Common myeloid progenitor, CD34-positive (primary cell): ENCODE measurements at regions not wholly inside any gene's neighbourhood (a gene's known extent, or its start where the extent isn't known, plus 50 kb on each side); places are given as distances from the start of the nearest gene placed in this dataset.

Experiments
- CTCF ChIA-PET: fragments of 350-600 bp; sonication (Branson Sonifier 250); formaldehyde crosslinking; loops from one replicate; lab custom pipeline; 2021; ENCODE audit warnings: antibody characterized with exemption; lab: Charles Lee
- POLR2A ChIA-PET: fragments of 350-600 bp; sonication (Branson Sonifier 250); formaldehyde crosslinking; loops from one replicate; lab custom pipeline; 2021; ENCODE audit warnings: antibody characterized with exemption; lab: Charles Lee
- DNase-seq, 3 donors: peaks; one replicate each; pipeline versions ENCODE4 v3.0.0 to v3.0.0-alpha.2; 2013
- H3K27ac ChIP-seq, 2 experiments: 1 replicate in 1 of 2; 2 replicates in 1 of 2; pipeline ENCODE4 v1.7.0; 2013; ENCODE audit warnings: inconsistent platforms in 2 of 2, low read length in 2 of 2, mild to moderate bottlenecking in 2 of 2, low read depth in 1 of 2, moderate library complexity in 1 of 2; ENCODE audit not compliant: severe bottlenecking in 2 of 2, insufficient read depth in 1 of 2, poor library complexity in 1 of 2
- H3K27me3 ChIP-seq, 5 experiments: replicated peaks in 2 of 5; 1 replicate in 3 of 5; 2 replicates in 2 of 5; pipeline versions ENCODE4 v1.6.1 to v1.7.0; 2013; ENCODE audit warnings: low read length in 4 of 5, mild to moderate bottlenecking in 2 of 5, moderate library complexity in 2 of 5, inconsistent platforms in 1 of 5; ENCODE audit not compliant: insufficient read depth in 5 of 5, control insufficient read depth in 4 of 5
- H3K36me3 ChIP-seq, 4 experiments: 1 replicate in 2 of 4; 2 replicates in 2 of 4; pipeline versions ENCODE4 v1.6.1 to v1.7.0; 2013; ENCODE audit warnings: low read length in 3 of 4, control low read depth in 1 of 4, mild to moderate bottlenecking in 1 of 4; ENCODE audit not compliant: control insufficient read depth in 4 of 4, insufficient read depth in 4 of 4
- H3K4me1 ChIP-seq, 4 experiments: 1 replicate in 3 of 4; 2 replicates in 1 of 4; pipeline versions ENCODE4 v1.6.1 to v1.7.1; 2013; ENCODE audit warnings: low read length in 3 of 4, mild to moderate bottlenecking in 3 of 4, control low read depth in 1 of 4, inconsistent platforms in 1 of 4, moderate library complexity in 1 of 4; ENCODE audit not compliant: control insufficient read depth in 4 of 4, insufficient read depth in 4 of 4; ENCODE audit errors: control extremely low read depth in 1 of 4
- H3K4me3 ChIP-seq, 7 experiments: 1 replicate in 4 of 7; 2 replicates in 3 of 7; pipeline versions ENCODE4 v1.5.1 to v1.7.0; 2013; ENCODE audit warnings: mild to moderate bottlenecking in 7 of 7, low read length in 6 of 7, moderate library complexity in 6 of 7, inconsistent platforms in 2 of 7, low read depth in 2 of 7, control low read depth in 1 of 7; ENCODE audit not compliant: insufficient read depth in 4 of 7, control insufficient read depth in 1 of 7; ENCODE audit errors: extremely low read depth in 1 of 7
- H3K9me3 ChIP-seq, 5 experiments: 1 replicate in 4 of 5; 2 replicates in 1 of 5; pipeline versions ENCODE4 v1.6.1 to v1.7.1; 2013; ENCODE audit warnings: low read length in 4 of 5, mild to moderate bottlenecking in 2 of 5, inconsistent platforms in 1 of 5, low read depth in 1 of 5, moderate library complexity in 1 of 5; ENCODE audit not compliant: control insufficient read depth in 4 of 5, insufficient read depth in 2 of 5; ENCODE audit errors: control extremely low read depth in 1 of 5
- WGBS: methylation state at CpG from one replicate; pipeline ENCODE4 v1.1.5; 2013; ENCODE audit not compliant: insufficient coverage; 5-methylcytosine and 5-hydroxymethylcytosine counted together

GRCh38 chr15:91515188-91515754 lies 338.2 kb upstream of the SLCO3A1 start:
- no peaks in the 10 kb centered on the region for H3K9me3 ChIP-seq
- no peaks in the 10 kb centered on the region for H3K27me3 ChIP-seq
- ChIA-PET CTCF (interaction anchor here (0.8 to 1.0 kb wide), 3 partner anchors 199 to 334 kb away, joined by 3 to 4 read pairs (median 4); no protein-coding TSS in a partner anchor), POLR2A (no interaction called here)
- peaks cover 0 to 6% (median 2%) of the 10 kb centered on the region in 4 experiments for H3K4me1 ChIP-seq
- WGBS = 29% methylated on average over 1 of the region's 5 CpGs
- H3K36me3 ChIP-seq = no peaks in the 10 kb centered on the region
- H3K27ac ChIP-seq = no peak overlapping the region
- no peak overlapping the region for H3K4me3 ChIP-seq
- DNase-seq = peak; percentile 21 to 80 (median 74)

GRCh38 chr15:91516866-91517265 lies 336.6 kb upstream of the SLCO3A1 start:
- Histone ChIP-seq H3K36me3 (no peaks in the 10 kb centered on the region), H3K27ac (no peak overlapping the region), H3K9me3 (no peaks in the 10 kb centered on the region), H3K27me3 (no peaks in the 10 kb centered on the region), H3K4me3 (no peak overlapping the region), H3K4me1 (peaks cover 0 to 6% (median 2%) of the 10 kb centered on the region in 4 experiments)
- no peak for DNase-seq
- 100% methylated on average over 1 of the region's 2 CpGs for WGBS
- ChIA-PET CTCF (no interaction called here), POLR2A (no interaction called here)

- Histone ChIP-seq H3K27ac (no peak overlapping the region), H3K27me3 (no peaks in the 10 kb centered on the region), H3K4me3 (no peak overlapping the region), H3K4me1 (peaks cover 0 to 6% (median 2%) of the 10 kb centered on the region in 4 experiments), H3K36me3 (no peaks in the 10 kb centered on the region), H3K9me3 (no peaks in the 10 kb centered on the region)
- peak in 2 of 3 donors; percentile 37 to 45 for DNase-seq
- ChIA-PET POLR2A (no interaction called here), CTCF (interaction anchor here (0.8 to 2.9 kb wide), 2 partner anchors 39 to 215 kb away, joined by 3 to 16 read pairs; no protein-coding TSS in a partner anchor)
- WGBS = 100% methylated on average over 1 of the region's 4 CpGs
Measured at GRCh38 chr15:91517491-91518200, 335.9 kb upstream of the SLCO3A1 start.

- H3K36me3 ChIP-seq = no peaks in the 10 kb centered on the region
- H3K4me3 ChIP-seq = no peak overlapping the region
- no peak overlapping the region for H3K27ac ChIP-seq
- no peak for DNase-seq
- H3K9me3 ChIP-seq = peaks cover 0 to 4% (median 0%) of the 10 kb centered on the region in 5 experiments
- peaks cover 0 to under 1% (median 0%) of the 10 kb centered on the region in 4 experiments for H3K4me1 ChIP-seq
- no peaks in the 10 kb centered on the region for H3K27me3 ChIP-seq
- 85% methylated on average over 3 of the region's 4 CpGs for WGBS
- POLR2A ChIA-PET = no interaction called here
- CTCF ChIA-PET = interaction anchor here (0.9 to 2.9 kb wide), 5 partner anchors 58 to 218 kb away, joined by 3 to 16 read pairs (median 4); no protein-coding TSS in a partner anchor
Measured at GRCh38 chr15:91520850-91521249, 332.7 kb upstream of the SLCO3A1 start.

- no peak for DNase-seq
- Histone ChIP-seq H3K9me3 (peaks cover 0 to 4% (median 0%) of the 10 kb centered on the region in 5 experiments), H3K27ac (no peak overlapping the region), H3K36me3 (no peaks in the 10 kb centered on the region), H3K4me3 (no peak overlapping the region), H3K27me3 (no peaks in the 10 kb centered on the region), H3K4me1 (no peaks in the 10 kb centered on the region)
- ChIA-PET CTCF (interaction anchor here (0.7 to 1.6 kb wide), 5 partner anchors 29 to 219 kb away, joined by 3 to 5 read pairs (median 4); no protein-coding TSS in a partner anchor), POLR2A (no interaction called here)
- 96% methylated on average over 8 of the region's 9 CpGs for WGBS
Measured at GRCh38 chr15:91521548-91521947, 332.0 kb upstream of the SLCO3A1 start.

GRCh38 chr15:91521996-91522395 lies 331.5 kb upstream of the SLCO3A1 start:
- Histone ChIP-seq H3K4me1 (no peaks in the 10 kb centered on the region), H3K27me3 (no peaks in the 10 kb centered on the region), H3K9me3 (peaks cover 0 to 4% (median 0%) of the 10 kb centered on the region in 5 experiments), H3K27ac (no peak overlapping the region), H3K4me3 (no peak overlapping the region), H3K36me3 (no peaks in the 10 kb centered on the region)
- ChIA-PET POLR2A (no interaction called here), CTCF (interaction anchor here (0.7 to 1.6 kb wide), 5 partner anchors 29 to 220 kb away, joined by 3 to 5 read pairs (median 4); no protein-coding TSS in a partner anchor)
- no peak for DNase-seq
- 100% methylated on average over 2 of the region's 2 CpGs for WGBS
